ENCODE measurements at regions not wholly inside any gene's neighbourhood (a gene's known extent, or its start where the extent isn't known, plus 50 kb on each side); places are given as distances from the start of the nearest gene placed in this dataset.
"Not testable (repeated sequence)": the region's sequence is repeated elsewhere in the genome, so short reads cannot be mapped to it uniquely, and the experiment has no call there.

- no peak for DNase-seq
These were observed 118.1 kb upstream of the OR4E1 start for GRCh38 chr14:21791749-21792148.

- not testable (repeated sequence) for DNase-seq
These were observed 115.1 kb upstream of the OR4E1 start for GRCh38 chr14:21788687-21789086.

- not testable (repeated sequence) for DNase-seq
These were observed 113.6 kb upstream of the OR4E1 start for GRCh38 chr14:21787242-21787641.

GRCh38 chr14:21781543-21781942 is 107.9 kb upstream of the OR4E1 start:
- no peak for DNase-seq

GRCh38 chr14:21780429-21781084 is 106.9 kb upstream of the OR4E1 start:
- DNase-seq, result no peak

- DNase-seq, result no peak
These were observed 98.1 kb upstream of the OR4E1 start for GRCh38 chr14:21771671-21772070.

GRCh38 chr14:21768875-21769257 is 95.2 kb upstream of the OR4E1 start:
- no peak for DNase-seq

GRCh38 chr14:21768116-21768874 is 94.7 kb upstream of the OR4E1 start:
- DNase-seq, result no peak

GRCh38 chr14:21760360-21760759 is 86.7 kb upstream of the OR4E1 start:
- DNase-seq, result not testable (repeated sequence)

- DNase-seq, result no peak
These were observed 75.8 kb upstream of the OR4E1 start for GRCh38 chr14:21749306-21749868.

- no peak for DNase-seq
These were observed 75.3 kb upstream of the OR4E1 start for GRCh38 chr14:21748869-21749303.

GRCh38 chr14:21735639-21736307 is 62.2 kb upstream of the OR4E1 start:
- DNase-seq, result no peak

GRCh38 chr14:21735200-21735599 is 61.6 kb upstream of the OR4E1 start:
- no peak for DNase-seq

GRCh38 chr14:21734457-21735074 is 60.9 kb upstream of the OR4E1 start:
- DNase-seq, result no peak

- DNase-seq, result no peak
These were observed 56.1 kb upstream of the OR4E1 start for GRCh38 chr14:21729703-21730233.

GRCh38 chr14:21725250-21725649 is 51.6 kb upstream of the OR4E1 start:
- DNase-seq, result no peak

GRCh38 chr14:21724090-21724973 is 50.7 kb upstream of the OR4E1 start:
- DNase-seq, result no peak

- no peak for DNase-seq
These were observed 49.9 kb upstream of the OR4E1 start for GRCh38 chr14:21723431-21724045.

All from right forelimb (tissue), 1 donor.